ENCODE measurements at regions not wholly inside any gene's neighbourhood (a gene's known extent, or its start where the extent isn't known, plus 50 kb on each side); places are given as distances from the start of the nearest gene placed in this dataset.

GRCh38 chr3:791442-791841 lies 301.4 kb upstream of the CNTN6 start:
- Histone ChIP-seq H4K20me1 (replicated peaks; ENCODE audit: insufficient read depth) (no peaks in the 10 kb centered on the region), H3K4me3 (no peak overlapping the region), H3F3A (replicated peaks; ENCODE audit: low read depth) (no peaks in the 10 kb centered on the region), H3K27ac (ENCODE audit: low read depth) (no peak overlapping the region), H2AFZ (no peak overlapping the region), H3K36me3 (ENCODE audit: insufficient read depth) (no peaks in the 10 kb centered on the region), H3K4me1 (ENCODE audit: insufficient read depth) (no peaks in the 10 kb centered on the region), H3K27me3 (ENCODE audit: insufficient read depth) (no peaks in the 10 kb centered on the region), H3K9me2 (ENCODE audit: insufficient read depth) (no peaks in the 10 kb centered on the region), H3K4me2 (no peak overlapping the region), H3K79me2 (replicated peaks; ENCODE audit: insufficient read depth) (no peaks in the 10 kb centered on the region)
- DNase-seq (ENCODE audit: low spot score) (no peak), ATAC-seq (no peak)
- Mint-ChIP-seq H3K4me3 (no peak overlapping the region), H3K36me3 (ENCODE audit: low read depth) (peaks cover 10% of the 10 kb centered on the region; the same call in 2 of the 3 replicates), H3K9me3 (peaks cover 82% of the 10 kb centered on the region), H3K27me3 (ENCODE audit: insufficient read depth, low read depth, poor library complexity) (no peaks in the 10 kb centered on the region), H3K4me1 (no peaks in the 10 kb centered on the region), H3K27ac (no peak overlapping the region)
- TF ChIP-seq CTCF (conservative IDR thresholded peaks at IDR 0.05; ENCODE audit: low read depth in 2 of 2): no peak
- TF ChIP-seq EZH2 (IDR thresholded peaks at IDR 0.05; ENCODE audit: low read depth, unreplicated experiment): no peak
- TF ChIP-seq, protein P1, sequence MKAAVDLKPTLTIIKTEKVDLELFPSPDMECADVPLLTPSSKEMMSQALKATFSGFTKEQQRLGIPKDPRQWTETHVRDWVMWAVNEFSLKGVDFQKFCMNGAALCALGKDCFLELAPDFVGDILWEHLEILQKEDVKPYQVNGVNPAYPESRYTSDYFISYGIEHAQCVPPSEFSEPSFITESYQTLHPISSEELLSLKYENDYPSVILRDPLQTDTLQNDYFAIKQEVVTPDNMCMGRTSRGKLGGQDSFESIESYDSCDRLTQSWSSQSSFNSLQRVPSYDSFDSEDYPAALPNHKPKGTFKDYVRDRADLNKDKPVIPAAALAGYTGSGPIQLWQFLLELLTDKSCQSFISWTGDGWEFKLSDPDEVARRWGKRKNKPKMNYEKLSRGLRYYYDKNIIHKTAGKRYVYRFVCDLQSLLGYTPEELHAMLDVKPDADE (IDR thresholded peaks at IDR 0.05): no peak
- no peak for TF ChIP-seq NANOG (IDR thresholded peaks at IDR 0.05; ENCODE audit: borderline replicate concordance)
- TF ChIP-seq STAT1 (IDR thresholded peaks at IDR 0.05; ENCODE audit: unreplicated experiment): no peak
- no peak for TF ChIP-seq EZH2phosphoT487 (IDR thresholded peaks at IDR 0.05; ENCODE audit: unreplicated experiment)

GRCh38 chr3:792630-793029 lies 300.2 kb upstream of the CNTN6 start:
- no peaks in the 10 kb centered on the region for H3K4me1 Mint-ChIP-seq
- no peaks in the 10 kb centered on the region for H3K9me2 ChIP-seq (ENCODE audit: insufficient read depth)
- no peaks in the 10 kb centered on the region for H3K27me3 Mint-ChIP-seq (ENCODE audit: insufficient read depth, low read depth, poor library complexity)
- no peaks in the 10 kb centered on the region for H3K36me3 ChIP-seq (ENCODE audit: insufficient read depth)
- H3K4me3 ChIP-seq: no peak overlapping the region
- DNase-seq (ENCODE audit: low spot score): no peak
- H3K4me1 ChIP-seq (ENCODE audit: insufficient read depth): no peaks in the 10 kb centered on the region
- no peak overlapping the region for H3K4me3 Mint-ChIP-seq
- H3K27ac ChIP-seq (ENCODE audit: low read depth): no peak overlapping the region
- no peaks in the 10 kb centered on the region for H4K20me1 ChIP-seq (replicated peaks; ENCODE audit: insufficient read depth)
- no peaks in the 10 kb centered on the region for H3K79me2 ChIP-seq (replicated peaks; ENCODE audit: insufficient read depth)
- no peak for ATAC-seq
- H3K27ac Mint-ChIP-seq: no peak overlapping the region
- H3K36me3 Mint-ChIP-seq (ENCODE audit: low read depth): peaks cover 15% of the 10 kb centered on the region; the same call in 2 of the 3 replicates
- H3F3A ChIP-seq (replicated peaks; ENCODE audit: low read depth): no peaks in the 10 kb centered on the region
- H3K4me2 ChIP-seq: no peak overlapping the region
- peaks cover 83% of the 10 kb centered on the region for H3K9me3 Mint-ChIP-seq
- H2AFZ ChIP-seq: peak overlapping the region; percentile 85; the same call in 1 of the 2 replicates
- no peaks in the 10 kb centered on the region for H3K27me3 ChIP-seq (ENCODE audit: insufficient read depth)
- TF ChIP-seq ZNF114 (CRISPR knock-in tag; IDR thresholded peaks at IDR 0.05) (no peak), JUNB (IDR thresholded peaks at IDR 0.05; ENCODE audit: unreplicated experiment) (no peak), EZH2phosphoT487 (IDR thresholded peaks at IDR 0.05; ENCODE audit: unreplicated experiment) (no peak), ZNF331 (CRISPR knock-in tag; IDR thresholded peaks at IDR 0.05; ENCODE audit: low read depth) (no peak), EZH2 (IDR thresholded peaks at IDR 0.05; ENCODE audit: low read depth, unreplicated experiment) (no peak)
- TF ChIP-seq, protein P1 (IDR thresholded peaks at IDR 0.05): no peak
- TF ChIP-seq, protein P2, sequence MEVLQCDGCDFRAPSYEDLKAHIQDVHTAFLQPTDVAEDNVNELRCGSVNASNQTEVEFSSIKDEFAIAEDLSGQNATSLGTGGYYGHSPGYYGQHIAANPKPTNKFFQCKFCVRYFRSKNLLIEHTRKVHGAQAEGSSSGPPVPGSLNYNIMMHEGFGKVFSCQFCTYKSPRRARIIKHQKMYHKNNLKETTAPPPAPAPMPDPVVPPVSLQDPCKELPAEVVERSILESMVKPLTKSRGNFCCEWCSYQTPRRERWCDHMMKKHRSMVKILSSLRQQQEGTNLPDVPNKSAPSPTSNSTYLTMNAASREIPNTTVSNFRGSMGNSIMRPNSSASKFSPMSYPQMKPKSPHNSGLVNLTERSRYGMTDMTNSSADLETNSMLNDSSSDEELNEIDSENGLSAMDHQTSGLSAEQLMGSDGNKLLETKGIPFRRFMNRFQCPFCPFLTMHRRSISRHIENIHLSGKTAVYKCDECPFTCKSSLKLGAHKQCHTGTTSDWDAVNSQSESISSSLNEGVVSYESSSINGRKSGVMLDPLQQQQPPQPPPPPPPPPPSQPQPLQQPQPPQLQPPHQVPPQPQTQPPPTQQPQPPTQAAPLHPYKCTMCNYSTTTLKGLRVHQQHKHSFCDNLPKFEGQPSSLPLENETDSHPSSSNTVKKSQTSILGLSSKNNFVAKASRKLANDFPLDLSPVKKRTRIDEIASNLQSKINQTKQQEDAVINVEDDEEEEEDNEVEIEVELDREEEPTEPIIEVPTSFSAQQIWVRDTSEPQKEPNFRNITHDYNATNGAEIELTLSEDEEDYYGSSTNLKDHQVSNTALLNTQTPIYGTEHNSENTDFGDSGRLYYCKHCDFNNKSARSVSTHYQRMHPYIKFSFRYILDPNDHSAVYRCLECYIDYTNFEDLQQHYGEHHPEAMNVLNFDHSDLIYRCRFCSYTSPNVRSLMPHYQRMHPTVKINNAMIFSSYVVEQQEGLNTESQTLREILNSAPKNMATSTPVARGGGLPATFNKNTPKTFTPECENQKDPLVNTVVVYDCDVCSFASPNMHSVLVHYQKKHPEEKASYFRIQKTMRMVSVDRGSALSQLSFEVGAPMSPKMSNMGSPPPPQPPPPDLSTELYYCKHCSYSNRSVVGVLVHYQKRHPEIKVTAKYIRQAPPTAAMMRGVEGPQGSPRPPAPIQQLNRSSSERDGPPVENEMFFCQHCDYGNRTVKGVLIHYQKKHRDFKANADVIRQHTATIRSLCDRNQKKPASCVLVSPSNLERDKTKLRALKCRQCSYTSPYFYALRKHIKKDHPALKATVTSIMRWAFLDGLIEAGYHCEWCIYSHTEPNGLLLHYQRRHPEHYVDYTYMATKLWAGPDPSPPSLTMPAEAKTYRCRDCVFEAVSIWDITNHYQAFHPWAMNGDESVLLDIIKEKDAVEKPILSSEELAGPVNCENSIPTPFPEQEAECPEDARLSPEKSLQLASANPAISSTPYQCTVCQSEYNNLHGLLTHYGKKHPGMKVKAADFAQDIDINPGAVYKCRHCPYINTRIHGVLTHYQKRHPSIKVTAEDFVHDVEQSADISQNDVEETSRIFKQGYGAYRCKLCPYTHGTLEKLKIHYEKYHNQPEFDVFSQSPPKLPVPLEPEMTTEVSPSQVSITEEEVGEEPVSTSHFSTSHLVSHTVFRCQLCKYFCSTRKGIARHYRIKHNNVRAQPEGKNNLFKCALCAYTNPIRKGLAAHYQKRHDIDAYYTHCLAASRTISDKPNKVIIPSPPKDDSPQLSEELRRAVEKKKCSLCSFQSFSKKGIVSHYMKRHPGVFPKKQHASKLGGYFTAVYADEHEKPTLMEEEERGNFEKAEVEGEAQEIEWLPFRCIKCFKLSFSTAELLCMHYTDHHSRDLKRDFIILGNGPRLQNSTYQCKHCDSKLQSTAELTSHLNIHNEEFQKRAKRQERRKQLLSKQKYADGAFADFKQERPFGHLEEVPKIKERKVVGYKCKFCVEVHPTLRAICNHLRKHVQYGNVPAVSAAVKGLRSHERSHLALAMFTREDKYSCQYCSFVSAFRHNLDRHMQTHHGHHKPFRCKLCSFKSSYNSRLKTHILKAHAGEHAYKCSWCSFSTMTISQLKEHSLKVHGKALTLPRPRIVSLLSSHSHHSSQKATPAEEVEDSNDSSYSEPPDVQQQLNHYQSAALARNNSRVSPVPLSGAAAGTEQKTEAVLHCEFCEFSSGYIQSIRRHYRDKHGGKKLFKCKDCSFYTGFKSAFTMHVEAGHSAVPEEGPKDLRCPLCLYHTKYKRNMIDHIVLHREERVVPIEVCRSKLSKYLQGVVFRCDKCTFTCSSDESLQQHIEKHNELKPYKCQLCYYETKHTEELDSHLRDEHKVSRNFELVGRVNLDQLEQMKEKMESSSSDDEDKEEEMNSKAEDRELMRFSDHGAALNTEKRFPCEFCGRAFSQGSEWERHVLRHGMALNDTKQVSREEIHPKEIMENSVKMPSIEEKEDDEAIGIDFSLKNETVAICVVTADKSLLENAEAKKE (CRISPR knock-in tag; IDR thresholded peaks at IDR 0.05): no peak

Measured in GM23338 (cell line).